GM19463 (cell line): ENCODE measurements at regions not wholly inside any gene's neighbourhood (a gene's known extent, or its start where the extent isn't known, plus 50 kb on each side); places are given as distances from the start of the nearest gene placed in this dataset.
A peak's percentile ranks its signal among the peaks of the same experiment; 100 is the strongest.

ENCODE experiments used
- ATAC-seq: cut with Tn5 transposase; IDR thresholded peaks from one replicate; pipeline ENCODE4 v1.9.1; 2021; ENCODE audit warnings: mild to moderate bottlenecking, moderate library complexity; ENCODE audit not compliant: unreplicated experiment

- no peak for ATAC-seq
Measured at GRCh38 chr5:159385536-159385935, 55.2 kb upstream of the IL12B start.

DNA sequence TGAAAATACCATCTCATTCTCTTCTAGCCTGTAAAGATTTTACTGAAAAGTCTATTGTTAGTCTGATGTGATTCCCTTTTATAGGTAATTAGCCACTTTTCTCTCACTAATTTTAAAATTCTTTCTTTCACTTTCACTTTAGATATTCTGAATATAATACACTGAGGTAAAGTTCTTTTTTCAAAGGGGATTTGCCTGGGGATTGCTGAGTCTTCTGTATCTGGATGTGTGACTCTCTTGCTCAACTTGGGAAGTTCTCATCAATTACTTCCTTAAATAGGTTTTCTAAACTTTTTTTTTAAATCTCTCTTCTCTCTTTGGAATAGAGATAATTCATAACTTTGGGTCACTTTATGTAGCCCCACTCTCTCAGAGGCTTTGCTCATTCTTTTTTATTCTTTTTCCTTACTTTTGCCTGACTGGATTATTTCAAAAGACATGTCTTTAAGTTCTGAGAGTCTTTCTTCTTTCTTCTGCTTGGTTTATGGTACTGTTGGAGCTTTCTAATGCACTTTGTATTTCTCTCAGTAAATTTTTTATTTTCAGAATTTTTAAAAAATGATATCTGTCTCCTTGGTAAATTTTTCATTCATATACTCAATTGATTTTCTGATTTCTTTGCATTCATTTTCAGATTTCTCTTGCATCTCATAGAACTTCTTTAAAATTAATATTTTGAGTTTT is 55.9 kb upstream of the IL12B start:
- no peak for ATAC-seq

DNA sequence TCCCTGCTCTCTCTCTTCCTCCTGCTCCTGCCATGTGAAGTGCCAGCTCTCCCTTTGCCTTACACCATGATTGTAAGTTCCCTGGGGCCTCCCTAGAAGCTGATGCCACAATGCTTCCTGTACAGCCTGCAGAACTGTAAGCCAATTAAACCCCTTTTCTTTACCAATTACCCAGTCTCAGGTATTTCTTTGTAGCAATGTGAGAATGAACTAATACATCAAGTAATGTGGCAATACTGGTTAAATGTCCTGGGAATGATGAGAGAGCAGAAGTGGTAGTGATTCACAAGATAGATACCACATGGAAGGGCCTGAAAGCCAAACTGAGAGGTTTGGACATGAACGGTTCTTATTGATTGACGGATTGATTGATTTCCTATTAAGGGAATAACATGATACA is 62.6 kb upstream of the IL12B start:
- ATAC-seq: no peak

- no peak for ATAC-seq
Measured at GRCh38 chr5:159393854-159394274, 63.6 kb upstream of the IL12B start.

- ATAC-seq: no peak
Measured at GRCh38 chr5:159395202-159395601, 64.9 kb upstream of the IL12B start.

DNA sequence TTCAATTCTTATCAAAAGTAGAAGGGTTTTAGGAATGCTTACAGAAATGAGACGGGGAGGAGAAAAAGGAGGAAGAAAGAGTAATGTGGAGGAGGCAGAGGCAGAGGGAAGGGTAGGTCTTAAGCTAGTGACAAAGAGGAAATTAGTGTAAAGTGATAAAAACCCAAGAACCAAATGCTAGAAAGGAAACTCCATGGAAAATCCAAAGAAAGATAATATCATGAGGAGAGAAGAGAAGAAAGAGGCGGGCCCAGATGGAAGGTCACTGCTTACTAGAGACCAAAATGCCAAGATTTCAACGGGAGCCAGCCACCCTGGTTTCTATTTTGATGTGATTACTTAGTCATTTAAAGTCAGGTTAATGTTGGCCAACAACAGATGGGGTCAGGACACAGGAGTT is 68.6 kb upstream of the IL12B start:
- ATAC-seq: no peak

- ATAC-seq: no peak
Measured at GRCh38 chr5:159400476-159400875, 70.2 kb upstream of the IL12B start.

DNA sequence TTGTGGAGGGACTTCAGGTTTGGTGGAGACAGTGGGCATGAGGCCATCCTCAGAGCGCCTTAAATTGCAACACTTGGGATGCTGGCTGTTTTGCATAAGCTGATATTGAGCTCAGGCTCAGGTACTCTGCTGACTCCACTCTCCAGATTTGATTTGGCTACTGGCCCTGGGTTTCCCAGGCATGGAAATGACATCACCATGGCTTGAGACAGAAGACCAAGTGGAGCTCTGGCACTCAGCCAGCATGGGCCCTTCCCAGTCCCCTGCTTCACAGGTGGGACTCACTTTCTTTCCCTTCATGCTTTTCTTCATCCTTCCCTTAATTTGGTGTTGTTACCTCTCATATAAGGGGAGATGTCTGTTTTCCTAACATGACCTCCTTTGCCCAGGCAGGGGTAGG is 72.0 kb upstream of the IL12B start:
- no peak for ATAC-seq

DNA sequence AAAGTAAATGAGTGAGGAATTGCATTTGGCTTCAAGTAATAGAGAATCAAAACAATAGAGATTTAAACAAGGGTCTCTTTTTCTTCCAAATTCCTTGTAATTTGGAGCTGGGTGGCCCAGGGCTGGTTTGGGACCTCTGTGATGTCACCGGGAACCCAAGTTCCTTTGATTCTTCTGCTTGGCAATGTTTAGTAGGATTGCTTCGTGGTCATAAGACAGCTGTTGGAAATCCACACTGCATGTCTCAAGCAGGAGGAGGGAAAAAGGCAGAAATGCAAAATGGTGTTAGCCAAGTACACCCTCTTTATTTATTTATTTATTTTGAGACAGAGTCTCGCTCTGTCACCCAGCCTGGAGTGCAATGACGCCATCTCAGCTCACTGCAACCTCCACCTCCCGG is 72.6 kb upstream of the IL12B start:
- no peak for ATAC-seq

GRCh38 chr5:159403906-159404681 is 73.8 kb upstream of the IL12B start:
- no peak for ATAC-seq

GRCh38 chr5:159405611-159406031 is 75.3 kb upstream of the IL12B start:
- peak; percentile 72 for ATAC-seq

DNA sequence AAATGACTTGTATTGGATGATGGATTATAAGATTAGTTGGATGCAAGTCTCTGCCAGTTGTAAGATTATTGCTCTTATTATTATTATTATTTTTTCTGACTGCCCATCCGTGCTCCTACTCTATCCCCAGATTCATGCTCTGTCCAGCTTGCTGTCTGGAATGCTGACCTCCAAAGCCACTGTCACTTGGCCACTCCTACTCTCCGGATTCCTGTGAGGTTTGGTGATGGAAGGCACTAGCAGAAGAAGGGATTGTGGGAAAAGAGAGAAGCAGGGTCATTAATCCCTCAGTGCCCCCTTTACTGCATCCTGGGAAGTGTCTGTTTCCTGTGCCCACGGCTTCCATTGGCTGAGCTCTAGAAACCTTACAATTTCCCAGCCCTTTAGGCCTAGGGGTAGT is 76.3 kb upstream of the IL12B start:
- no peak for ATAC-seq

GRCh38 chr5:159409801-159410200 is 79.5 kb upstream of the IL12B start:
- peak; percentile 38 for ATAC-seq

DNA sequence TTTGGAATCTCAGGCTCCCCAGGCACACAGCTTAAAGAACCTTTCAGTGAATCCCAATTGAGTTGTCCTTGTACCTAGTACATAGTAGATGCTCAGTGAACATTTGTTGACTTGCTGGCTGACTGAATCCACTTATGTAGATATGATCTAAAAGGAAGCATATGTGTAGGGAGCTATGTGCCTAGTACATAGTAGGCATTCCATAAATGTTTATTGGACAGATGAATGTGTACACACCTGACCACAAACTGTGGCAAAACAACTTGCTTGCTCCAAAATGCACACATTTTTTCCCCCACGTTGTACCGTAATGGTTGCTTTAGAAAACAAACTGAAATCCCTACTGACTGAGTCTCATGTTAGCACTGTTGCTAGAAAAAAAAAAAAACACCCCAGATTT is 80.2 kb upstream of the IL12B start:
- ATAC-seq: no peak

GRCh38 chr5:159411115-159411514 is 80.8 kb upstream of the IL12B start:
- ATAC-seq: no peak

DNA sequence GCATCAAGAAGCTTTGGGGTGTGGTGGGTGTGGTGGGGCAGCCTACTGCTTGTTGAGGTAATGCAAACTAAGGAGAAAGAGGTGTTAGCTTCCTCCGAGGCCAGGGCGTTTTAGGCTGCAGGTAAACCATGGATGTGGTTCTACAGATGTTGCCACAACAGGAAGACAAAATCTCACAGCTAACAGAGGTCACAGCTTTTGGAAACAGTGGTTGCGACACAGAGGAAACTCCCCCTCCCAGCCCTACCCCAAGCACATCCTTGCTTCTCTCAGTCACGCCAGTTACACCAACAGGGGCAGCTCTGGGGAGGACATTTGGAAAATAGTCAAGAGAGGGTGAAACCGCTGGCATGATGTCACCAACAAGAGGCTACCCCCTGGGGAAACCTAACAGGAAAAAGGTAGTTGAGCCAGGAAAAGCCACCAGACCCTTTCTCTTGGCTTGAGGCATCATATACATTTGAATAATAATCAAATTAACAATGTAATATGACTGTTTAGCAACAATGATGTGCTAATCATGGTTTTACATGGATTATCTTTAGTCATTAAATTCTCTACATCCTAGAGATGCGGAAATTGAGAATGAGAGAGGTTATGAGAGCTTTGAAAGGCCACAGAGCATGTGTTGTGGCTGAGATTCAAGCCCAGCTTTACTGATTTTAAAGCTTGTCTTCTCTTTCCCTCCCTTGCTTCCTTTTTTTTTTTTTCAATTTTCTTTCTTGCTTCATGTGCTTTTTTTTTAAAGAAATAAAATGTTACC is 82.2 kb upstream of the IL12B start:
- peak; percentile 65 for ATAC-seq

DNA sequence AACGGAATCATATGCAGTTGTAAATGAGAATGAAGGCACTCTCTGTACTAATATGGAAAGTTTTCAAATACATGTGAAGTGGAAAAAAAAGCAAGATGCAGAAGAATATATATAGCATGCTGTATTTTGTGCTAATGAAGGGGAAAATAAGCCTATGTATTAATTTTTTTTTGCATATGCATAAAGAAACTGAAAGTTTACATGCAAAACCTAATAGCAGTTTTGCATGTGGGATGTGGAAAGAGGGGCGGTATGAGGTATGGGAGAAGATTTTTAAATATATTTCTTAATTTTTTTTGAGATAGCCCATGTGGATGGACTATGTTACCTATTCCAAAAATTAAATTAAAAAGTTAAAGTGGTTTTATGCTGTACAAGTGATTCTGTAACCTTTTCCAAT is 83.7 kb upstream of the IL12B start:
- no peak for ATAC-seq

DNA sequence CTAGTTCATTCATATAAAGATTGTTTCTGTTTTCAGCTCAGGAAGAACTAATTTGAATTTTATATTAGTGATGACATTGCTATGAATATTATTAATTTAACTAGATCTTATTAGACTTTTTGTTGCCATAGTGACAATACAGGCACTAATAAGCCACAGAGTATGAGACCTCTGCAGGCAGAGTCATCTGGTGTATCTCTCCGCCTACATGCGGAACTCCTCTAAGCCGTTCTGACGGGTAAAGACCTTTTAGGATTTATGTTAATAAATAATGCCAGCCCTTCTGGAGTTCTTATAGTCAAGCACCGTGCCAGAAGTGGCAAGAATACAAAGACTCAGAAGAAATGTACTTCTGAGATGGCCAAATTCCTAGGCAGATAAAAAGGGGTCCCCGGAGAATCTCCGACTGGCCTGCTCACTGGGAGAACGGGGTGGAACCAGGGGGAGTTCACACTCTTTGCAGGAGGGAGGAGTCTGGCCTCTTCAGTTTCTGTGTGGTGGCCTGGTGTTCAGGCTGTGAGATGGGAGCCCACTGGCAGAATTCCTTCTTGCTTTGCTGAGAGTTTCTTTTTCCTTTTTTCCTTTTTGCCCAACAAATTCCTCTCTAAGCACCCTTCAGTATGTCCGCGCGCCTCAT is 85.1 kb upstream of the IL12B start:
- no peak for ATAC-seq

GRCh38 chr5:159416438-159416837 is 86.2 kb upstream of the IL12B start:
- no peak for ATAC-seq

DNA sequence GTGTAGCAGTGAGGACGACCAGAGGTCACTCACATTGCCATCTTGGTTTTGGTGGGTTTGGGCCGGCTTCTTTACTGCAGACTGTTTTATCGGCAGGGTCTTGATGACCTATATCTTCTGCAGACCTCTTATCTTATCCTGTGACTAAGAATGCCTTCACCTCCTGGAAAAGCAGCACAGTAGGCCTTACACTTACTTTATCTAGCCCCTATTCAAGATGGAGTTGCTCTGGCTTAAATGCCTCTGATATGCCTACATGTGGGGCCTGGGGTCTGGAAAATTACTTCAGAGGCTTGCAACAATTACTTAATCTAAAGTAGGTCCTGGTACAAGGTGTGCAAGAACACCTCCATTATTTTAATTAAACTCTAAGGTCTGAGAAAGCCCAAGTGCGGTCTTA is 86.9 kb upstream of the IL12B start:
- no peak for ATAC-seq

DNA sequence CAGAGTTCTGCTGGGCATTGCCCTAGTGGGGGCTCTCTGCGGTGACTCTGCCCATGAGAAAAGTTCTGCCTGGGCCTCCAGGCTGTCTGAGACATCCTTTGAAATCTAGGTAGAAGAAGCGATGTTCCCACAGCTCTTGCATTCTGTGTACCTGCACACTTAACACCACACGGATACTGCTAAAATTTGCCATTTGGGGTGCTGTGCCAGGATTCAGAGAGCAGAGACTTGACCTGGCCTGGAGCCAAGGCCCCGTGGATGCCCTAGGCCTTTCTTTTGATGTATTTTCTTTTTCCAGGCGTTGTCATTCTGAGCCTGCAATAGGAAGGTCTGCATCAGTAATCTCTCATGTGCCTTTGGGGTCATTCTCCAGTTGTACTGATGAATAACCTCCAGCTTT is 89.3 kb upstream of the IL12B start:
- ATAC-seq: no peak
